ENCODE measurements at regions not wholly inside any gene's neighbourhood (a gene's known extent, or its start where the extent isn't known, plus 50 kb on each side); places are given as distances from the start of the nearest gene placed in this dataset.
"Not testable (repeated sequence)": the region's sequence is repeated elsewhere in the genome, so short reads cannot be mapped to it uniquely, and the experiment has no call there.

DNA sequence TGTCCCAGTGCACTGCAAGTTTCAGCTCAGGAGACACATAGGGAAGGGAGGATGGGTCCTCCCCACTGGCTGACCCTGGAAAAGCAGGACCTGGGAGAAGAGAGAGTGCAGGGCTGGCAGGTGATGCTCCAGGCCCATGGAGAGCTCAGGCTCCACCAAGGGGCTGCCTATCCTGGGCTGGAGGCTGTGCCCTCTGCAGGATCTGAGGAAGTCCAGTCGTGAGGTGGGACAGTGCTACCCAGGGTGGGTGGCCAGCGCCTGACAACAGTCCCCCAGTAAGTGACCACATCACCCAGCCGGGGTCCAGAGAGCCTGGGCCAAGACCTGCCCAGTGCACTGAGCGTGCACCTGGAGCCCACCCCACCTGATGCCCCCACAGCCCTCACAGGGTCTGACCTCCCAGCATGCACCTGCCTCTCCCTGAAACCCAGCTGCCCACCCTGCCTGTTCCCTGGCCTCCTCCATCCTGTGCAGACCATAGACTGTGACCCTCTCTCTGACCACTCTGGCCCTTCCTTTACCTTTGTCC lies 626.1 kb upstream of the DEFB115 start:
- TF ChIP-seq POLR2A (IDR thresholded peaks at IDR 0.05) = not testable (repeated sequence)
- TF ChIP-seq, protein P1, sequence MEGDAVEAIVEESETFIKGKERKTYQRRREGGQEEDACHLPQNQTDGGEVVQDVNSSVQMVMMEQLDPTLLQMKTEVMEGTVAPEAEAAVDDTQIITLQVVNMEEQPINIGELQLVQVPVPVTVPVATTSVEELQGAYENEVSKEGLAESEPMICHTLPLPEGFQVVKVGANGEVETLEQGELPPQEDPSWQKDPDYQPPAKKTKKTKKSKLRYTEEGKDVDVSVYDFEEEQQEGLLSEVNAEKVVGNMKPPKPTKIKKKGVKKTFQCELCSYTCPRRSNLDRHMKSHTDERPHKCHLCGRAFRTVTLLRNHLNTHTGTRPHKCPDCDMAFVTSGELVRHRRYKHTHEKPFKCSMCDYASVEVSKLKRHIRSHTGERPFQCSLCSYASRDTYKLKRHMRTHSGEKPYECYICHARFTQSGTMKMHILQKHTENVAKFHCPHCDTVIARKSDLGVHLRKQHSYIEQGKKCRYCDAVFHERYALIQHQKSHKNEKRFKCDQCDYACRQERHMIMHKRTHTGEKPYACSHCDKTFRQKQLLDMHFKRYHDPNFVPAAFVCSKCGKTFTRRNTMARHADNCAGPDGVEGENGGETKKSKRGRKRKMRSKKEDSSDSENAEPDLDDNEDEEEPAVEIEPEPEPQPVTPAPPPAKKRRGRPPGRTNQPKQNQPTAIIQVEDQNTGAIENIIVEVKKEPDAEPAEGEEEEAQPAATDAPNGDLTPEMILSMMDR (IDR thresholded peaks at IDR 0.05) = not testable (repeated sequence)
